ENCODE measurements at regions not wholly inside any gene's neighbourhood (a gene's known extent, or its start where the extent isn't known, plus 50 kb on each side); places are given as distances from the start of the nearest gene placed in this dataset.

- H3K27ac Mint-ChIP-seq = no peak overlapping the region
- TF ChIP-seq REST (IDR thresholded peaks at IDR 0.05; ENCODE audit: unreplicated experiment) (no peak), ETS1 (IDR thresholded peaks at IDR 0.05) (no peak), STAT1 (IDR thresholded peaks at IDR 0.05; ENCODE audit: unreplicated experiment) (no peak), ZNF114 (CRISPR knock-in tag; IDR thresholded peaks at IDR 0.05) (no peak), POLR2AphosphoS5 (IDR thresholded peaks at IDR 0.05; ENCODE audit: low read depth) (no peak), ZNF331 (CRISPR knock-in tag; IDR thresholded peaks at IDR 0.05; ENCODE audit: low read depth) (no peak), JUNB (IDR thresholded peaks at IDR 0.05; ENCODE audit: unreplicated experiment) (no peak), EZH2 (IDR thresholded peaks at IDR 0.05; ENCODE audit: low read depth, unreplicated experiment) (no peak), EZH2phosphoT487 (IDR thresholded peaks at IDR 0.05; ENCODE audit: unreplicated experiment) (no peak), CTCF (conservative IDR thresholded peaks at IDR 0.05; ENCODE audit: low read depth in 2 of 2) (no peak), NANOG (IDR thresholded peaks at IDR 0.05; ENCODE audit: borderline replicate concordance) (no peak), CREB1 (CRISPR knock-in tag; IDR thresholded peaks at IDR 0.05; ENCODE audit: low read depth) (no peak), ZNF462 (CRISPR knock-in tag; IDR thresholded peaks at IDR 0.05) (no peak)
- H3K9me2 ChIP-seq (ENCODE audit: insufficient read depth) = no peaks in the 10 kb centered on the region
- ATAC-seq (no peak), DNase-seq (ENCODE audit: low spot score) (no peak)
- no peaks in the 10 kb centered on the region; the same call in 1 of the 2 replicates for H3K4me1 ChIP-seq (ENCODE audit: insufficient read depth)
- H4K20me1 ChIP-seq (replicated peaks; ENCODE audit: insufficient read depth) = no peaks in the 10 kb centered on the region
- H3K9me3 Mint-ChIP-seq = no peaks in the 10 kb centered on the region; the same call in 2 of the 3 replicates
- H3K4me3 ChIP-seq = no peak overlapping the region
- no peak overlapping the region for H3K4me2 ChIP-seq
- H3K27me3 ChIP-seq (ENCODE audit: insufficient read depth) = no peaks in the 10 kb centered on the region
- H3K27ac ChIP-seq (ENCODE audit: low read depth) = no peak overlapping the region
- peaks cover 10% of the 10 kb centered on the region for H3K27me3 Mint-ChIP-seq (ENCODE audit: insufficient read depth, low read depth, poor library complexity)
- peaks cover 11% of the 10 kb centered on the region for H3K4me1 Mint-ChIP-seq
- no peaks in the 10 kb centered on the region for H3K36me3 ChIP-seq (ENCODE audit: insufficient read depth)
- no peaks in the 10 kb centered on the region for H3K79me2 ChIP-seq (replicated peaks; ENCODE audit: insufficient read depth)
- H2AFZ ChIP-seq = no peak overlapping the region
- H3K36me3 Mint-ChIP-seq (ENCODE audit: low read depth) = no peaks in the 10 kb centered on the region; the same call in 2 of the 3 replicates
- H3F3A ChIP-seq (replicated peaks; ENCODE audit: low read depth) = no peaks in the 10 kb centered on the region
- H3K4me3 Mint-ChIP-seq = no peak overlapping the region
Observed at GRCh38 chr5:3024126-3024525, 272.6 kb upstream of the IRX2 start.
